Activated CD4-positive, alpha-beta T cell treated with anti-CD3 and anti-CD28 coated beads, Interleukin-2, amount 10 ng/mL, durations not matched to agents 7 days and 5 days (primary cell): ENCODE measurements at regions not wholly inside any gene's neighbourhood (a gene's known extent, or its start where the extent isn't known, plus 50 kb on each side); places are given as distances from the start of the nearest gene placed in this dataset.

Experiments used
- CTCF ChIA-PET: fragments of 350-600 bp; sonication (Branson Sonifier 250); formaldehyde crosslinking; loops from one replicate; lab custom pipeline; 2021; ENCODE audit warnings: antibody characterized with exemption; lab: Charles Lee
- POLR2A ChIA-PET: fragments of 350-600 bp; sonication (Branson Sonifier 250); formaldehyde crosslinking; loops from one replicate; lab custom pipeline; 2021; ENCODE audit warnings: antibody characterized with exemption; lab: Charles Lee
- DNase-seq: peaks from one replicate; pipeline ENCODE4 v3.0.0-alpha.2; 2020
- H3K27ac Mint-ChIP-seq: one replicate; pipeline ENCODE4 v1.8.0; 2021; ENCODE audit warnings: mild to moderate bottlenecking, moderate library complexity, mixed read lengths
- H3K27me3 Mint-ChIP-seq: one replicate; pipeline ENCODE4 v1.8.0; 2021; ENCODE audit warnings: mixed read lengths
- H3K36me3 Mint-ChIP-seq: one replicate; pipeline ENCODE4 v1.8.0; 2021; ENCODE audit warnings: low read depth, mixed read lengths
- H3K4me1 Mint-ChIP-seq: one replicate; pipeline ENCODE4 v1.8.0; 2021; ENCODE audit warnings: mixed read lengths
- H3K4me3 Mint-ChIP-seq: one replicate; pipeline ENCODE4 v1.8.0; 2021; ENCODE audit warnings: mild to moderate bottlenecking, moderate library complexity, mixed read lengths
- H3K9me3 Mint-ChIP-seq: one replicate; pipeline ENCODE4 v1.8.0; 2021; ENCODE audit warnings: mixed read lengths

GRCh38 chr6:103269581-103269980 lies 1590.1 kb downstream of the HACE1 start:
- no peak overlapping the region for H3K27ac Mint-ChIP-seq
- ChIA-PET CTCF (no interaction called here), POLR2A (no interaction called here)
- H3K4me3 Mint-ChIP-seq: no peak overlapping the region
- H3K9me3 Mint-ChIP-seq: no peaks in the 10 kb centered on the region
- H3K4me1 Mint-ChIP-seq: no peaks in the 10 kb centered on the region
- no peaks in the 10 kb centered on the region for H3K36me3 Mint-ChIP-seq
- no peak for DNase-seq
- no peaks in the 10 kb centered on the region for H3K27me3 Mint-ChIP-seq

GRCh38 chr6:103268335-103268734 lies 1591.4 kb downstream of the HACE1 start:
- ChIA-PET POLR2A (no interaction called here), CTCF (no interaction called here)
- Mint-ChIP-seq H3K9me3 (no peaks in the 10 kb centered on the region), H3K4me1 (no peaks in the 10 kb centered on the region), H3K27ac (no peak overlapping the region), H3K4me3 (no peak overlapping the region), H3K36me3 (no peaks in the 10 kb centered on the region), H3K27me3 (no peaks in the 10 kb centered on the region)
- no peak for DNase-seq

GRCh38 chr6:103264020-103264419 lies 1595.7 kb downstream of the HACE1 start:
- CTCF ChIA-PET: no interaction called here
- DNase-seq: no peak
- no peak overlapping the region for H3K4me3 Mint-ChIP-seq
- H3K9me3 Mint-ChIP-seq: peaks cover 2% of the 10 kb centered on the region
- H3K36me3 Mint-ChIP-seq: no peaks in the 10 kb centered on the region
- H3K27me3 Mint-ChIP-seq: no peaks in the 10 kb centered on the region
- POLR2A ChIA-PET: no interaction called here
- H3K4me1 Mint-ChIP-seq: no peaks in the 10 kb centered on the region
- no peak overlapping the region for H3K27ac Mint-ChIP-seq

GRCh38 chr6:103255132-103255531 lies 1604.6 kb downstream of the HACE1 start:
- Mint-ChIP-seq H3K36me3 (no peaks in the 10 kb centered on the region), H3K4me3 (no peak overlapping the region), H3K4me1 (no peaks in the 10 kb centered on the region), H3K9me3 (peaks cover 2% of the 10 kb centered on the region), H3K27ac (no peak overlapping the region), H3K27me3 (no peaks in the 10 kb centered on the region)
- POLR2A ChIA-PET: no interaction called here
- no peak for DNase-seq
- CTCF ChIA-PET: no interaction called here

GRCh38 chr6:103236923-103237322 lies 1622.8 kb downstream of the HACE1 start:
- Mint-ChIP-seq H3K4me3 (no peak overlapping the region), H3K4me1 (no peaks in the 10 kb centered on the region), H3K27ac (no peak overlapping the region), H3K27me3 (no peaks in the 10 kb centered on the region), H3K36me3 (no peaks in the 10 kb centered on the region), H3K9me3 (peaks cover 5% of the 10 kb centered on the region)
- ChIA-PET POLR2A (no interaction called here), CTCF (no interaction called here)
- DNase-seq: no peak

- Mint-ChIP-seq H3K27ac (no peak overlapping the region), H3K4me1 (no peaks in the 10 kb centered on the region), H3K36me3 (no peaks in the 10 kb centered on the region), H3K9me3 (peaks cover 11% of the 10 kb centered on the region), H3K27me3 (no peaks in the 10 kb centered on the region), H3K4me3 (no peak overlapping the region)
- POLR2A ChIA-PET: no interaction called here
- CTCF ChIA-PET: no interaction called here
- no peak for DNase-seq
Observed at GRCh38 chr6:103231181-103231580, 1628.5 kb downstream of the HACE1 start.

GRCh38 chr6:103215847-103216246 lies 1643.9 kb downstream of the HACE1 start:
- no peak overlapping the region for H3K4me3 Mint-ChIP-seq
- no peaks in the 10 kb centered on the region for H3K4me1 Mint-ChIP-seq
- H3K27ac Mint-ChIP-seq: no peak overlapping the region
- H3K27me3 Mint-ChIP-seq: no peaks in the 10 kb centered on the region
- ChIA-PET POLR2A (no interaction called here), CTCF (no interaction called here)
- H3K9me3 Mint-ChIP-seq: no peaks in the 10 kb centered on the region
- H3K36me3 Mint-ChIP-seq: no peaks in the 10 kb centered on the region
- no peak for DNase-seq

GRCh38 chr6:103210686-103211085 lies 1649.0 kb downstream of the HACE1 start:
- Mint-ChIP-seq H3K27me3 (no peaks in the 10 kb centered on the region), H3K4me3 (no peak overlapping the region), H3K27ac (no peak overlapping the region), H3K9me3 (no peaks in the 10 kb centered on the region), H3K36me3 (no peaks in the 10 kb centered on the region), H3K4me1 (no peaks in the 10 kb centered on the region)
- no peak for DNase-seq
- ChIA-PET CTCF (no interaction called here), POLR2A (no interaction called here)

- Mint-ChIP-seq H3K4me1 (no peaks in the 10 kb centered on the region), H3K36me3 (no peaks in the 10 kb centered on the region), H3K27ac (no peak overlapping the region), H3K27me3 (no peaks in the 10 kb centered on the region), H3K9me3 (no peaks in the 10 kb centered on the region), H3K4me3 (no peak overlapping the region)
- DNase-seq: no peak
- CTCF ChIA-PET: no interaction called here
- POLR2A ChIA-PET: no interaction called here
Observed at GRCh38 chr6:103198386-103198785, 1661.3 kb downstream of the HACE1 start.

GRCh38 chr6:103193413-103193812 lies 1666.3 kb downstream of the HACE1 start:
- H3K27ac Mint-ChIP-seq: no peak overlapping the region
- no peak overlapping the region for H3K4me3 Mint-ChIP-seq
- DNase-seq: no peak
- H3K27me3 Mint-ChIP-seq: no peaks in the 10 kb centered on the region
- ChIA-PET POLR2A (no interaction called here), CTCF (no interaction called here)
- H3K4me1 Mint-ChIP-seq: no peaks in the 10 kb centered on the region
- H3K9me3 Mint-ChIP-seq: no peaks in the 10 kb centered on the region
- no peaks in the 10 kb centered on the region for H3K36me3 Mint-ChIP-seq

GRCh38 chr6:103191391-103192093 lies 1668.2 kb downstream of the HACE1 start:
- Mint-ChIP-seq H3K4me1 (no peaks in the 10 kb centered on the region), H3K27me3 (no peaks in the 10 kb centered on the region), H3K4me3 (no peak overlapping the region), H3K9me3 (no peaks in the 10 kb centered on the region), H3K27ac (no peak overlapping the region), H3K36me3 (no peaks in the 10 kb centered on the region)
- ChIA-PET POLR2A (no interaction called here), CTCF (no interaction called here)
- no peak for DNase-seq

- Mint-ChIP-seq H3K36me3 (no peaks in the 10 kb centered on the region), H3K27ac (no peak overlapping the region), H3K4me3 (no peak overlapping the region), H3K27me3 (no peaks in the 10 kb centered on the region), H3K9me3 (no peaks in the 10 kb centered on the region), H3K4me1 (no peaks in the 10 kb centered on the region)
- DNase-seq: no peak
- ChIA-PET POLR2A (no interaction called here), CTCF (no interaction called here)
Observed at GRCh38 chr6:103184776-103185175, 1674.9 kb downstream of the HACE1 start.

GRCh38 chr6:103183831-103184411 lies 1675.8 kb downstream of the HACE1 start:
- Mint-ChIP-seq H3K4me1 (no peaks in the 10 kb centered on the region), H3K27me3 (no peaks in the 10 kb centered on the region), H3K4me3 (no peak overlapping the region), H3K9me3 (peaks cover 2% of the 10 kb centered on the region), H3K36me3 (no peaks in the 10 kb centered on the region), H3K27ac (no peak overlapping the region)
- ChIA-PET POLR2A (no interaction called here), CTCF (no interaction called here)
- DNase-seq: no peak

GRCh38 chr6:103178193-103178592 lies 1681.5 kb downstream of the HACE1 start:
- no peak overlapping the region for H3K4me3 Mint-ChIP-seq
- no peaks in the 10 kb centered on the region for H3K36me3 Mint-ChIP-seq
- H3K27ac Mint-ChIP-seq: no peak overlapping the region
- CTCF ChIA-PET: no interaction called here
- H3K27me3 Mint-ChIP-seq: no peaks in the 10 kb centered on the region
- POLR2A ChIA-PET: no interaction called here
- no peaks in the 10 kb centered on the region for H3K4me1 Mint-ChIP-seq
- H3K9me3 Mint-ChIP-seq: peaks cover 2% of the 10 kb centered on the region
- no peak for DNase-seq
